ENCODE measurements at regions not wholly inside any gene's neighbourhood (a gene's known extent, or its start where the extent isn't known, plus 50 kb on each side); places are given as distances from the start of the nearest gene placed in this dataset.

DNA sequence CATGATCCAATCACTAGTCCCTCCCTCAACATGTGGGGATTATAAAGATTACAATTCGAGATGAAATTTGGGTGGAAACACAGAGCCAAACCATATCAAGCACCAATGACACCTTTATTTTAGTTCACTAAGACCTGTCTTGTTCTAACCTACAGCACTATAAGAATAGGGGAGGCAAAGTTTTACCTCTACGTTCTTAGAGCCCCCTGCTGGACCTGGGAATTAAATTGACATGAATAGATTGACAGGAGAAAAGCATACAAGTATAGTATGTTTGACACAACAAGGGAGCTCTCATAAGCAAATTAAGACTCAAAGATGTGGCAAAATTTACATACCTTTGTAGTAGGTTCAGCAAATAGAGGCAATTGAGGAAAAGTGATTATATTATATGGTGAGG, 974.4 kb upstream of the ALCAM start:
- Histone ChIP-seq H3K4ac (ENCODE audit: low read depth, low read length) (no peak overlapping the region), H2BK20ac (ENCODE audit: low read depth, low read length, poor library complexity, severe bottlenecking) (no peak overlapping the region), H3K9ac (ENCODE audit: extremely low read depth, insufficient read length, low read length) (no peak overlapping the region), H3K56ac (ENCODE audit: insufficient read length, low read depth, low read length) (no peak overlapping the region), H4K91ac (ENCODE audit: insufficient read length, low read depth, low read length) (no peak overlapping the region), H2BK15ac (ENCODE audit: low read depth, low read length) (no peak overlapping the region), H4K8ac (replicated peaks; ENCODE audit: insufficient read length, low read depth, low read length) (no peak overlapping the region), H3K27ac (ENCODE audit: insufficient read length, low read depth, low read length) (no peak overlapping the region), H4K20me1 (ENCODE audit: control insufficient read depth, insufficient read depth, insufficient read length) (no peaks in the 10 kb centered on the region), H3K23ac (ENCODE audit: insufficient read length, low read depth, low read length) (no peak overlapping the region), H3K79me2 (ENCODE audit: insufficient read depth, low read length) (no peaks in the 10 kb centered on the region), H3K9me3 (ENCODE audit: control insufficient read depth, low read depth, low read length) (peaks cover 5% of the 10 kb centered on the region), H2BK12ac (ENCODE audit: insufficient read length, low read depth, low read length) (no peak overlapping the region), H2BK5ac (ENCODE audit: insufficient read length, low read length) (no peak overlapping the region), H3T11ph (ENCODE audit: low read length) (no peak overlapping the region), H3K18ac (ENCODE audit: insufficient read length, low read depth, low read length) (no peak overlapping the region), H2AFZ (ENCODE audit: low read length) (no peak overlapping the region), H4K5ac (ENCODE audit: insufficient read length, low read depth, low read length) (no peak overlapping the region), H3K4me2 (ENCODE audit: insufficient read depth, insufficient read length, low read length) (no peak overlapping the region), H2BK120ac (ENCODE audit: low read depth, low read length, poor library complexity, severe bottlenecking) (no peak overlapping the region), H2AK5ac (ENCODE audit: insufficient read length, low read length) (no peak overlapping the region), H3K27me3 (ENCODE audit: insufficient read depth, low read length) (no peaks in the 10 kb centered on the region), H3K4me1 (ENCODE audit: insufficient read depth, low read length) (no peaks in the 10 kb centered on the region), H3K79me1 (ENCODE audit: insufficient read depth, low read depth, low read length, poor library complexity, severe bottlenecking) (no peaks in the 10 kb centered on the region), H3K14ac (ENCODE audit: insufficient read depth, low read length) (no peak overlapping the region), H3K23me2 (ENCODE audit: insufficient read length, low read depth, low read length, poor library complexity, severe bottlenecking) (no peaks in the 10 kb centered on the region)
- TF ChIP-seq, protein P1, sequence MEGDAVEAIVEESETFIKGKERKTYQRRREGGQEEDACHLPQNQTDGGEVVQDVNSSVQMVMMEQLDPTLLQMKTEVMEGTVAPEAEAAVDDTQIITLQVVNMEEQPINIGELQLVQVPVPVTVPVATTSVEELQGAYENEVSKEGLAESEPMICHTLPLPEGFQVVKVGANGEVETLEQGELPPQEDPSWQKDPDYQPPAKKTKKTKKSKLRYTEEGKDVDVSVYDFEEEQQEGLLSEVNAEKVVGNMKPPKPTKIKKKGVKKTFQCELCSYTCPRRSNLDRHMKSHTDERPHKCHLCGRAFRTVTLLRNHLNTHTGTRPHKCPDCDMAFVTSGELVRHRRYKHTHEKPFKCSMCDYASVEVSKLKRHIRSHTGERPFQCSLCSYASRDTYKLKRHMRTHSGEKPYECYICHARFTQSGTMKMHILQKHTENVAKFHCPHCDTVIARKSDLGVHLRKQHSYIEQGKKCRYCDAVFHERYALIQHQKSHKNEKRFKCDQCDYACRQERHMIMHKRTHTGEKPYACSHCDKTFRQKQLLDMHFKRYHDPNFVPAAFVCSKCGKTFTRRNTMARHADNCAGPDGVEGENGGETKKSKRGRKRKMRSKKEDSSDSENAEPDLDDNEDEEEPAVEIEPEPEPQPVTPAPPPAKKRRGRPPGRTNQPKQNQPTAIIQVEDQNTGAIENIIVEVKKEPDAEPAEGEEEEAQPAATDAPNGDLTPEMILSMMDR (conservative IDR thresholded peaks at IDR 0.05), result peak; percentile 45; the same call in 2 of the 3 replicates
- no peak for DNase-seq
- WGBS (ENCODE audit: extremely low coverage, insufficient read length, low lambda C conversion rate), result no CpG with 5 or more reads among the region's 2 CpGs
- H3K4me1 Mint-ChIP-seq, result no peaks in the 10 kb centered on the region
- H3K36me3 Mint-ChIP-seq (ENCODE audit: insufficient read depth in 1 of 3, low read depth in 3 of 3), result peaks cover 4 to 22% (median 6%) of the 10 kb centered on the region in 3 experiments; a peak in 3 of 7 replicates
- H3K27me3 Mint-ChIP-seq (ENCODE audit: low read depth), result no peaks in the 10 kb centered on the region; the same call in 1 of the 2 replicates
- H3K9me3 Mint-ChIP-seq, result peaks cover 4 to 13% of the 10 kb centered on the region in 2 experiments; a peak in 4 of 5 replicates
- no peak overlapping the region for H3K27ac Mint-ChIP-seq
- no peak overlapping the region for H3K4me3 Mint-ChIP-seq
